ENCODE measurements at regions not wholly inside any gene's neighbourhood (a gene's known extent, or its start where the extent isn't known, plus 50 kb on each side); places are given as distances from the start of the nearest gene placed in this dataset.

DNA sequence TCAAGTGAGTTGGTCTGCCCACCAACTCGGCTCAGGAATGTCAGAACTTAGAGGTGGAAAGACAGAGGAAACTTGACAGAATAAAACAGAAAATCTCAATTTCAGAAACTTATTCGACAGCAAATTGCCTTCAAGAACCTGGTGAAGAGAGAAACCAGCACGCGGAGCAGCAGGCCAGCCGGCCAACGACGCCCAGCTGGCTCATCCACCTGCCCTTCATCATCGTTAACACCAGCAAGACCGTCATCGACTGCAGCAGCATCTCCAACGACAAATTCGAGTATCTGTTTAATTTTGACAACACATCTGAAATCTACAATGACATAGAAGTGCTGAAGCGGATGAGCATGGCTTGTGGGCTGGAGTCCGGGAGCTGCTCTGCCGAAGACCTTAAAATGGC, 350.8 kb upstream of the CAMK1G start:
- H3K27ac Mint-ChIP-seq, result no peak overlapping the region
- H3K27me3 Mint-ChIP-seq, result peaks cover under 1% of the 10 kb centered on the region
- DNase-seq (ENCODE audit: low spot score, unreplicated experiment), result no peak
- peaks cover 16% of the 10 kb centered on the region for H3K9me3 Mint-ChIP-seq (ENCODE audit: low read depth)
- no peak overlapping the region for H3K4me3 Mint-ChIP-seq (ENCODE audit: low read depth)
- H3K4me1 Mint-ChIP-seq (ENCODE audit: low read depth), result no peaks in the 10 kb centered on the region
- TF ChIP-seq, protein P1, sequence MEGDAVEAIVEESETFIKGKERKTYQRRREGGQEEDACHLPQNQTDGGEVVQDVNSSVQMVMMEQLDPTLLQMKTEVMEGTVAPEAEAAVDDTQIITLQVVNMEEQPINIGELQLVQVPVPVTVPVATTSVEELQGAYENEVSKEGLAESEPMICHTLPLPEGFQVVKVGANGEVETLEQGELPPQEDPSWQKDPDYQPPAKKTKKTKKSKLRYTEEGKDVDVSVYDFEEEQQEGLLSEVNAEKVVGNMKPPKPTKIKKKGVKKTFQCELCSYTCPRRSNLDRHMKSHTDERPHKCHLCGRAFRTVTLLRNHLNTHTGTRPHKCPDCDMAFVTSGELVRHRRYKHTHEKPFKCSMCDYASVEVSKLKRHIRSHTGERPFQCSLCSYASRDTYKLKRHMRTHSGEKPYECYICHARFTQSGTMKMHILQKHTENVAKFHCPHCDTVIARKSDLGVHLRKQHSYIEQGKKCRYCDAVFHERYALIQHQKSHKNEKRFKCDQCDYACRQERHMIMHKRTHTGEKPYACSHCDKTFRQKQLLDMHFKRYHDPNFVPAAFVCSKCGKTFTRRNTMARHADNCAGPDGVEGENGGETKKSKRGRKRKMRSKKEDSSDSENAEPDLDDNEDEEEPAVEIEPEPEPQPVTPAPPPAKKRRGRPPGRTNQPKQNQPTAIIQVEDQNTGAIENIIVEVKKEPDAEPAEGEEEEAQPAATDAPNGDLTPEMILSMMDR (IDR thresholded peaks at IDR 0.05; ENCODE audit: unreplicated experiment), result no peak
- peaks cover 4% of the 10 kb centered on the region for H3K36me3 Mint-ChIP-seq (ENCODE audit: insufficient read depth)

DNA sequence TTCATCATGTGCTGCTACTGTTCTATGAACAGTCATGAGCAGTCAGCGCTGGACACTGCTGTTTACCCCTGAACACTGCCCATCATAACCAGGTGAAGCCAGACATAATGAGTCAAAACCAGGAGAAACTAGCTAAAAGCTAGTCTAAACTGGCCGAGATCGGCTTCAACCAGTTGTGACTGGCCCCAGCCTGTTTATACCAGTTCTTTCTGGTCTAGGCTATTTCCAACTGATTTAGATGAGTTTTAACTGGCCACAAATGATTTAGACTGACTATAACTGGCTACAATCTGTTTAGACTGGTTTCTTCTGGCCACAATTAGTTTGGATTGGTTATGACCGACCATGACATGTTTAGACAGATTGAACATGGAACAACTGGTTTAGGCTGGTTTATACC, 348.3 kb upstream of the CAMK1G start:
- peaks cover 3% of the 10 kb centered on the region for H3K27me3 Mint-ChIP-seq
- TF ChIP-seq, protein P1 (IDR thresholded peaks at IDR 0.05; ENCODE audit: unreplicated experiment), result no peak
- peaks cover 16% of the 10 kb centered on the region for H3K9me3 Mint-ChIP-seq (ENCODE audit: low read depth)
- no peak overlapping the region for H3K27ac Mint-ChIP-seq
- no peak overlapping the region for H3K4me3 Mint-ChIP-seq (ENCODE audit: low read depth)
- H3K4me1 Mint-ChIP-seq (ENCODE audit: low read depth), result no peaks in the 10 kb centered on the region
- peaks cover 4% of the 10 kb centered on the region for H3K36me3 Mint-ChIP-seq (ENCODE audit: insufficient read depth)
- no peak for DNase-seq (ENCODE audit: low spot score, unreplicated experiment)

DNA sequence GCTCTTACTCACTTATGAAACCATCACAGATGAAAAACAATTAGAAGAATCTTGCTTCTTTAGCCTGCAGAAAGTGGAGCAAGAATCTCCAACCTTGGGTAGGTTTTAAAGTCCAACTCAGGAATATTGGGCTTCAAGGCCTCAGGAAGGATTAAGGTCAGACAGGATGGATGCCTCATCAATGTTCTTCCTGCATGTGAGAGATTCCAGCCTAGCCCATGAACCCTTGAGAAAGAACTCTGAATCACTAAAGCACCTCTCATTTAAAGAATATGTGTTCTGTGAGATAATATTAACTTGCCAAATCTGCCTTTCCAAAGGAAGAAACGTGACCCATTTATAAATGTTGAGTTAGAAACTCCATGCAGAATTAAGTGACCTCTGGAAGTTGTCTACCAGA, 345.2 kb upstream of the CAMK1G start:
- H3K27ac Mint-ChIP-seq, result no peak overlapping the region
- H3K4me3 Mint-ChIP-seq (ENCODE audit: low read depth), result no peak overlapping the region
- H3K4me1 Mint-ChIP-seq (ENCODE audit: low read depth), result no peaks in the 10 kb centered on the region
- TF ChIP-seq, protein P1 (IDR thresholded peaks at IDR 0.05; ENCODE audit: unreplicated experiment), result no peak
- peaks cover 14% of the 10 kb centered on the region for H3K27me3 Mint-ChIP-seq
- no peaks in the 10 kb centered on the region for H3K36me3 Mint-ChIP-seq (ENCODE audit: insufficient read depth)
- H3K9me3 Mint-ChIP-seq (ENCODE audit: low read depth), result no peaks in the 10 kb centered on the region
- DNase-seq (ENCODE audit: low spot score, unreplicated experiment), result no peak

DNA sequence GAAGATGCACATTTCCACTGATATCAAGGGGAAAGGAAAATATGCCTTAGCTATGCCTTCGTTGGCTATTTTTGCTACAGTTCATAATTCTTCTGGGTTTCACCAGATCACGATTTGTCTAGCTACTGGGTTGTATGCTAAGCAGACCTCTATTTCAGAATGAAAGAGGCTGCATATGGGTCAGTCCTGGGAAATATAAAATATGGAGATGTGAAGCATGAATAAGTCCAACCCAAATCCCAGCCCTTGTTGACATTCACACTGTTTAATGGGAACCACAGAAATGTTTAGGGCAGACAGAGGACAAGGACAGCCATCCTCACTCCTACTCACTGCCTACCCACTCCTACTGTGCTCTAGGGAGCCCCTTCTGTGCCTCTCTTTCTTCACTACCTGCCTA, 343.2 kb upstream of the CAMK1G start:
- Mint-ChIP-seq H3K4me3 (ENCODE audit: low read depth) (no peak overlapping the region), H3K27ac (no peak overlapping the region), H3K27me3 (peaks cover 15% of the 10 kb centered on the region), H3K9me3 (ENCODE audit: low read depth) (no peaks in the 10 kb centered on the region), H3K4me1 (ENCODE audit: low read depth) (no peaks in the 10 kb centered on the region), H3K36me3 (ENCODE audit: insufficient read depth) (no peaks in the 10 kb centered on the region)
- no peak for DNase-seq (ENCODE audit: low spot score, unreplicated experiment)
- TF ChIP-seq, protein P1 (IDR thresholded peaks at IDR 0.05; ENCODE audit: unreplicated experiment), result no peak

DNA sequence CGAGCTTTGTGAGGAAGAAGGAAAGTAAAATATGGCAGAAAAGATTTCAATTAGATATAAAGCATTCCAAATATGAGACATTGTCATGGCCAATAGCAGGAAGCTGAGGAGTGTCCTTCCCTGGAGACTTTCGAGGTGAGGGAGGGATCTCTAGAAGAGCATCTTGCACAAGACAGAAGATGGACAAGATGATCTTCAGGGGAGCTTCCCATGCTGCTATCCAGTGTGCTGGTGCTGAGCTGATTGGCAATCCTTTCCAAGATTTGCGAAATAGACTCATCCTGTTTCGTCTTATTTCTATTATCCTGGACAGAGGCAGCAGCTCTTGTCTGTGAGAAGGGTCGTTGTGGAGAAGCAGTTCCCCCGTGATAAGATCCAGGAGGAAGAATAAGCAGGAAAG, 342.0 kb upstream of the CAMK1G start:
- Mint-ChIP-seq H3K4me3 (ENCODE audit: low read depth) (no peak overlapping the region), H3K4me1 (ENCODE audit: low read depth) (no peaks in the 10 kb centered on the region), H3K27ac (no peak overlapping the region), H3K27me3 (peaks cover 21% of the 10 kb centered on the region), H3K9me3 (ENCODE audit: low read depth) (no peaks in the 10 kb centered on the region), H3K36me3 (ENCODE audit: insufficient read depth) (no peaks in the 10 kb centered on the region)
- TF ChIP-seq, protein P1 (IDR thresholded peaks at IDR 0.05; ENCODE audit: unreplicated experiment), result no peak
- no peak for DNase-seq (ENCODE audit: low spot score, unreplicated experiment)
